SIG-M5 treated with dmso at 0.1 percent for 504 hours (cell line): ENCODE measurements at regions not wholly inside any gene's neighbourhood (a gene's known extent, or its start where the extent isn't known, plus 50 kb on each side); places are given as distances from the start of the nearest gene placed in this dataset.

Experiments
- DNase-seq: peaks from one replicate; lab custom pipeline; 2025; ENCODE audit not compliant: unreplicated experiment; lab: John Stamatoyannopoulos, UW

GRCh38 chr9:89877051-89878002, 272.5 kb downstream of the GADD45G start:
- no peak for DNase-seq

- no peak for DNase-seq
These were observed 273.2 kb downstream of the GADD45G start for GRCh38 chr9:89878003-89878411.

GRCh38 chr9:89878687-89879086, 273.9 kb downstream of the GADD45G start:
- DNase-seq, result no peak

GRCh38 chr9:89879276-89879675, 274.5 kb downstream of the GADD45G start:
- DNase-seq, result no peak

DNA sequence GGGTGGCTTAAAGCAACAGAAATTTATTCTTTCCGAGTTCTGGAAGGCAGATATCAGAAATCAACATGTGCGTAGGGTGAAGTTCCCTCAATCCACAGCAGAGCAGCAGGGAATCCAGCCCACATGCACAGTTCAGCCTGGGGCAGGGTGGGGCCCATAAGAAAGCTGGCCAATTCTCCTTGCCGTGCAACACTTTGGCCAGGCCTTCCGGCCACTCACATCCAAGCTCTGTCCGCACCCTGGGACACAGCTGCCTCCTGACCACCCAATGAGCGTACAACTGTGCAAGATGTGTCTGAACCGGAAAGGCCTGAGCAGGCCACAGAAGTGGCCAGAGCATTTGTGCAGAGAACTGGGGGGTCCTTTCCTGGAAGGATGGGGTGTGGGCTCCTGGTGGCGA, 274.9 kb downstream of the GADD45G start:
- no peak for DNase-seq

DNA sequence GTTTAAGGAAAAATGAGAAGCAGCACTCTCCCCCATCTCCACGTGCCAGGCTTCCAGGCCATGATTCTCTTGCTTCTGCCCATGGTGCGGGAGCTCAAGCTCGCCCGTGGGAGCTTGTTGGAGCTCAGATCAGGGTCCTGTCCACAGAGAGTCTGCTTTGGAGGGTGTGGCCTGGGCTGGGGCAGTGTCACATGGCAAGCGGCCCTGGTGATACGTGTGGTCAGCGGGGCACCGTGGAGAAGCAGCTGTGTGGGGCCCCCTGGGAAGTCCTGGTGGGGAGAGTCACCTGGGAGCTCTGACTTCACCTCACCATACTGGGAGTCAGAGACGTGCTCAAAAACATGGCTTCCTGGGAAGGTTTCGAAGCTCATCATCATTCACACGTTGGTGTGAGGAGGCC, 275.3 kb downstream of the GADD45G start:
- DNase-seq, result no peak

- DNase-seq, result no peak
These were observed 275.9 kb downstream of the GADD45G start for GRCh38 chr9:89880721-89881120.

DNA sequence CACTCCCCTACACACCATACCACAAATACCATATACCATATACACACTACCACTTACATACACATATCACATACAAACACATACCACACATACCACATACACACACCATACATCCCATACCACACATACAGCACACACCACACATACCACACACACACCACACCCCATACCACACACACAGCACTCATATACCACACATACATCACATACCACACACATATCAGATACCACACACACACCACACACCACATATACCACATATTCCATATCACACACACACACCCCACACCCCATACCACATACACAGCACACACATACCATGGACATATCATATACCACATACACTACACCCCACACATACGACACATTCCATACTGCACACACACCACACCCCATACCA, 276.6 kb downstream of the GADD45G start:
- DNase-seq, result no peak

- no peak for DNase-seq
These were observed 278.1 kb downstream of the GADD45G start for GRCh38 chr9:89882930-89883361.

DNA sequence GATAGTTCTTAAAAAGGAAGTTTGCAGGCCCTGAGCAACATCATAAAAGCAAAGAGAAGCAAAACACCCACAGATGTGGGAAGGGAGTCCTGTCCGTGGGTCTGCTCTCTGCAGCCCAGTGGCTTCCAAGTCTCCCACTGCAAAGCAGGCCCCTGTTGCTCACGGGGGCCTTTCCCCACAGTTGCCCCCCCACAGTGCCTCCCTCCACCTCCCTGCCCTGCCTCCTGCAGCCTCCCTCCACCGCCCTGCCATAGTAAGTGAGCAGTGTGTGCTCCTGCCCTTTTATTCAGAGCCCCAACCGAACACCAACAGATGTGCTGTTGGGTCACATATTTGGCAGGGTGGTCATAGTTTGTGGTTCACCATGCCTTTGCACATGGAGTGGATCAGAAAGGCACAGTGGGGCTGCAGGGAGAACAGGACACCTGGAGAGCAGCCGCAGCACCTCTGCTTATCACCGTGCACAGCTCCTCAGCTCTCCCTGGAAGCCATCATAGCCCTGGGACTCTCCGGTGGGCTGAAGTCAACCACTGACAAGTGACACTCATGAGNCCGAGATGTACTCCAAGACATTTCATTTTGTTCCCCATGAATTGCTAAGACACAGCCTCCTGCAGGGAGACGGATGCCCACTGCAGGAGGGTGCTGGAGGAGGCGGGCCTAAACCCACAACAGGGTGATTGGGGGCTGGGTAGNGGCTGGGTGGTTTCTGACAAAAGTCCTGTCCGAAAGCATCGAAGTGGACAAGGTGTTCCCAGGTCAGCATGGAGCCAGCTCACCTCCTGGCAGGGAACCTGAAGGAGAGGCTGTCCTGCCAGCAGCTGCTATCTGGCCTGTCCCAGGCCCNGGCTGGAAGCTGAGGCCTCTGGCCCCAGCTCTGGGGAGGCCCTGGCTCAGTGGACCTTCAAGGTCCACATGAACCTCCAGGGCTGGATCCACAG, 278.9 kb downstream of the GADD45G start:
- DNase-seq, result no peak

GRCh38 chr9:89884356-89885083, 279.7 kb downstream of the GADD45G start:
- no peak for DNase-seq

- DNase-seq, result no peak
These were observed 280.3 kb downstream of the GADD45G start for GRCh38 chr9:89885156-89885555.

DNA sequence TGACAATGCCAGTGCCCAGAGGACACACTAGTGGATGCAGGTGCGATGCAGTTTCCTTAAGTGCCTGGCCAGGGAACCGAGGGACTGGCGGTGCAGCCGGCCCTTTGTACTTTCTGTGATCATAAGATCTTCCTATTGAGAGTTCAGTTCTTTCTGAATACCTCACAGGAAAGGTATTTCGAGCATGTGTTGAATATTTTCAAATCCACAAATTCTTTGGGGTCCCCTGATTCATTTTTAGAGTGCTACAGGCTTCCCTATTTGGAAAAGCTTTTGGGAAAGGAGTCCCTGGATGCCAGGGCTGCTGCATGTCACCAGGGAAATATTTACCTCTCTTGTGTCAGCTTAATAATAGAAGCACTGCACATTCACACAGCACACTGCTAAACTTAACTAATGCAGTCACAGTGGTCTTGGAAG, 281.5 kb downstream of the GADD45G start:
- DNase-seq, result no peak

GRCh38 chr9:89887286-89887685, 282.5 kb downstream of the GADD45G start:
- no peak for DNase-seq

DNA sequence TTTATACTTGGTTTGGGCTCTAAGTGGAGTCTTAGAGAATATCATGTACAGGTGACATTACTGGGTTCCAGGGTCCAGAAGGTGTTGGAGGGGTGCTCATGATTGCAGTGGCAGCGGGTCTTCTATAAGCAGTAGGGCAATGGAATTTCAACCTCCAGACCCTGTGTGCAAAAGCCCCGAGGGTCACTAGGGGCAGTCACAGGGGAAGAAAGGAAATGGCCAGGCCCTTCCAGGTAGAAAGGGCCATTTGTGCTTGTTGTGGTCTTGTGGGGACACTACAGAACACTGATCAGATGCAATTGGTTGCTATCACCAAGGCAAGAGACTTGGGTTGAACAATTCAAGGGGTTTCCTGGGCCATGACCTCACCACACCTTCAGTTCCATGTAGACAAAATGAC, 283.4 kb downstream of the GADD45G start:
- DNase-seq, result no peak

DNA sequence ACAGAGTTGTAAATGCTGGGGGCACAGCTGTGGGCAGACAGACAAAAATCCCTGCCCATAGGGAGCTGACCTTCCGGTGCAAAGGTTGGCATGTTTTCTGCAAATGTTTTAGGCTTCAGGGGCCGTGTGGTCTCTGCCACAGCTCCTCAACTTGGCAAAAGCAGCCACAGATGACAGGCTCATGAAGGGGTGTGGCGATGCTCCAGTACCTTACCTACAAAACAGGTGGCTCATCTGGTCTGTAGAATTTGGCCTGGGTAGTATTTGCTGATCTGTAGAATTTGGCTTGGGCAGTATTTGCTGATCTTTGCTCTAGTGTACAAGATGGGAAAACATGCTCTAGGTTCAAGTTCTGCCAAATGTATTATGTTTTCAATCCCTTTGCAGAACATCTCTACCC, 283.9 kb downstream of the GADD45G start:
- DNase-seq, result no peak

GRCh38 chr9:89889865-89890264, 285.1 kb downstream of the GADD45G start:
- DNase-seq, result no peak

DNA sequence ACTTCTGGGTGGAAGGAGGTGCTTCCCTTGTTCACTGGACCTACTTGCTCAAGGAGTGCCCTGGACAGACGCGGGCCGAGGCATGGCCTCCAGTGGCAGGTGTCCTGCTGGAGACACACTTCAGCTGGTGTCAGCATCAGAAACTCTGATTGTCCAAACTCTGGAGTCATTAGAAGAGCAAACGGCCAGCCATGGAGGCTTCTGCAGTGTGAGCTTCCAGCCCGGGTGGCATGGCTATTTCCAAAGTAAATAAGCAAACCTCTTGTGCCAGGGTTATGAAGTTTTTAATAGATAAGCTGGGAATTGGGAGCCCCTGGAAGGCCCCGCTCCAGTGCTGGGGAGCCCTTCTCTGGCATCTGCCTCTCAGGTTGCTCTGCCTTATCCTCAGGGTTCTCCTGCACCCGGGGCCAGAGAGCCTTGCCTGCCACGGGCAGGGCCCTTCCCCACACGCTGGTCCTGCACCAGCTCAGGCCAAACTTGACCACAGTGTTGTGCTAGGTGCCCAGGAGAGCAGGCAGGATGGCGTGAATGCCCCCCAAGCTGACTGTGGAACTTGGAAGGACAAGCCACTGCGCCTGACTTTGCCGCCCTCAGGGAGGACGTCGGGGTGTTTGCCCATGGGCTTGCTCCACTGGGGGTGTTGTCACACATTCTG, 285.6 kb downstream of the GADD45G start:
- DNase-seq, result no peak

DNA sequence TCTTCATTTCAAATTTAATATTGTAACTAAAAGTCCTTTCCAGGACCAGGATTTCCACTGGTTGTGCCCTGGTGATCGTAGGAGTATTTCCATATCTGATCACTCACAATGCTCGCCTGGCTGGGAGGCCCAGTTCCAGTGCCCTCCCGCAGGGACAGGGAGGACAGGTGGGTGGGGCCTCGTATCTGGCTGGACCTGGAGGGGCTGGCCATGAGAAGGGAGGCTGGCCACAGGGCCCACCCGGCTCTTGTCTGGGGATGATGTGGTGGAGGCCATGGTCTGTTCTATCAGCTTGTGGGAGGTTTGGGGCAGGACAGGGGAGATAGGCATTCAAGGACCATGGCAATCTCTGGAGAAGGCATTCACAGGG, 286.4 kb downstream of the GADD45G start:
- DNase-seq, result no peak

- DNase-seq, result no peak
These were observed 286.9 kb downstream of the GADD45G start for GRCh38 chr9:89891591-89892304.
